ENCODE measurements at regions not wholly inside any gene's neighbourhood (a gene's known extent, or its start where the extent isn't known, plus 50 kb on each side); places are given as distances from the start of the nearest gene placed in this dataset.
"Not testable (repeated sequence)": the region's sequence is repeated elsewhere in the genome, so short reads cannot be mapped to it uniquely, and the experiment has no call there.

GRCh38 chr3:5052247-5052646 lies 69.8 kb upstream of the ARL8B start:
- intact Hi-C loops (cut with DNase I) = no loop called here
- no peak overlapping the region for H3K27ac ChIP-seq

GRCh38 chr3:5053021-5053831 lies 68.9 kb upstream of the ARL8B start:
- WGBS, 2 donors = 80 to 82% methylated on average over 7 of the region's 7 CpGs
- DNase-seq = peak in 2 of 4 donors; percentile 12 to 58
- intact Hi-C loops (cut with DNase I) = no loop called here
- ATAC-seq = peak; percentile 9
- Histone ChIP-seq H3K36me3 (replicated peaks in 1 of 2; ENCODE audit: insufficient read depth in 1 of 2, low read depth in 2 of 2) (no peaks in the 10 kb centered on the region), H3K4me1 (peaks cover 8% of the 10 kb centered on the region), H3K27ac (peak overlapping the region in 1 of 4 donors; percentile 7), H3K9me3 (no peaks in the 10 kb centered on the region), H3K4me3 (no peak overlapping the region), H3K27me3 (no peaks in the 10 kb centered on the region)
- TF ChIP-seq CTCF (IDR thresholded peaks at IDR 0.05) (no peak), POLR2A (IDR thresholded peaks at IDR 0.05) (no peak)

More at GRCh38 chr3:5052247-5052646, 69.8 kb upstream of the ARL8B start:
- Histone ChIP-seq H3K36me3 (replicated peaks in 1 of 2; ENCODE audit: insufficient read depth in 1 of 2, low read depth in 2 of 2) (no peaks in the 10 kb centered on the region), H3K9me3 (no peaks in the 10 kb centered on the region), H3K4me3 (no peak overlapping the region), H3K4me1 (peaks cover 7% of the 10 kb centered on the region), H3K27me3 (no peaks in the 10 kb centered on the region)
- TF ChIP-seq POLR2A (IDR thresholded peaks at IDR 0.05) (no peak), CTCF (IDR thresholded peaks at IDR 0.05) (no peak)
- WGBS, 2 donors = 81 to 86% methylated on average over 3 of the region's 3 CpGs
- no peak for ATAC-seq
- no peak for DNase-seq

GRCh38 chr3:5054098-5054497 lies 68.0 kb upstream of the ARL8B start:
- ATAC-seq = no peak
- peak overlapping the region in 1 of 4 donors; percentile 7 for H3K27ac ChIP-seq
- TF ChIP-seq POLR2A (IDR thresholded peaks at IDR 0.05) (no peak), CTCF (IDR thresholded peaks at IDR 0.05) (no peak)
- no peaks in the 10 kb centered on the region for H3K36me3 ChIP-seq (replicated peaks in 1 of 2; ENCODE audit: insufficient read depth in 1 of 2, low read depth in 2 of 2)
- H3K9me3 ChIP-seq = no peaks in the 10 kb centered on the region
- peak in 1 of 4 donors; percentile 25 for DNase-seq
- intact Hi-C loops (cut with DNase I) = no loop called here
- 68 to 85% methylated on average over 4 of the region's 4 CpGs for WGBS, 2 donors
- peaks cover 7% of the 10 kb centered on the region for H3K4me1 ChIP-seq
- H3K27me3 ChIP-seq = no peaks in the 10 kb centered on the region
- no peak overlapping the region for H3K4me3 ChIP-seq

GRCh38 chr3:5054579-5054978 lies 67.5 kb upstream of the ARL8B start:
- H3K9me3 ChIP-seq; H3K36me3 ChIP-seq (replicated peaks in 1 of 2; ENCODE audit: insufficient read depth in 1 of 2, low read depth in 2 of 2); intact Hi-C loops (cut with DNase I); DNase-seq; ATAC-seq; H3K4me3 ChIP-seq; H3K27me3 ChIP-seq; H3K4me1 ChIP-seq; H3K27ac ChIP-seq: not testable (repeated sequence)
- WGBS, 2 donors = 65 to 66% methylated on average over 6 of the region's 6 CpGs

- Histone ChIP-seq H3K4me1 (peaks cover 7% of the 10 kb centered on the region), H3K27me3 (no peaks in the 10 kb centered on the region), H3K9me3 (no peaks in the 10 kb centered on the region), H3K4me3 (no peak overlapping the region), H3K36me3 (replicated peaks in 1 of 2; ENCODE audit: insufficient read depth in 1 of 2, low read depth in 2 of 2) (no peaks in the 10 kb centered on the region), H3K27ac (no peak overlapping the region)
- peak in 1 of 4 donors; percentile 31 for DNase-seq
- no peak for ATAC-seq
- 56 to 67% methylated on average over 6 of the region's 6 CpGs for WGBS, 2 donors
- TF ChIP-seq CTCF (IDR thresholded peaks at IDR 0.05) = no peak
- TF ChIP-seq POLR2A (IDR thresholded peaks at IDR 0.05) = no peak
- intact Hi-C loops (cut with DNase I) = no loop called here
Observed at GRCh38 chr3:5055357-5056110, 66.6 kb upstream of the ARL8B start.

Data from body of pancreas (tissue), 4 donors.